SKM-1 (cell line): ENCODE measurements at regions not wholly inside any gene's neighbourhood (a gene's known extent, or its start where the extent isn't known, plus 50 kb on each side); places are given as distances from the start of the nearest gene placed in this dataset.
"Not testable (repeated sequence)": the region's sequence is repeated elsewhere in the genome, so short reads cannot be mapped to it uniquely, and the experiment has no call there.

Source experiments
- DNase-seq: peaks from one replicate; lab custom pipeline; 2025; ENCODE audit not compliant: unreplicated experiment; lab: John Stamatoyannopoulos, UW

DNA sequence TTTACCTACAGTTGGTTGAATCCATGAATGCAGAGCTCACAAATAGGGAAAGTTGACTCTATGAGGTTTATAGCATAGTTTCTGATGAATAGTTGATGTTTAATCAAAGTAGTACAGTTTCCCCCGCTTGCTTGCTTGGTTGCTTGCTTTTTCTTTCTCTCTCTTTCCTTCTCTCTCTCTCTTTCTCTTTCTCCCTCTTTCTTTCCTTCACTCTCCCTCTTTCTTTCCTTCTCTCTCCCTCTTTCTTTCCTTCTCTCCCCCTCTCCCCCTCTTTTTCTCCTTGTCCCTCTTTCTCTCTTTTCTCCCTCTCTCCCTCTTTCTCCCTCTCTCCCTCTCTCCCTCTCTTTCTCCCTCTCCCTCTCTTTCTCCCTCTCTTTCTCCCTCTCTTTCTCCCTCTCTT is 999.9 kb upstream of the CELF4 start:
- no peak for DNase-seq

GRCh38 chr18:38563396-38563980 is 997.9 kb upstream of the CELF4 start:
- no peak for DNase-seq

DNA sequence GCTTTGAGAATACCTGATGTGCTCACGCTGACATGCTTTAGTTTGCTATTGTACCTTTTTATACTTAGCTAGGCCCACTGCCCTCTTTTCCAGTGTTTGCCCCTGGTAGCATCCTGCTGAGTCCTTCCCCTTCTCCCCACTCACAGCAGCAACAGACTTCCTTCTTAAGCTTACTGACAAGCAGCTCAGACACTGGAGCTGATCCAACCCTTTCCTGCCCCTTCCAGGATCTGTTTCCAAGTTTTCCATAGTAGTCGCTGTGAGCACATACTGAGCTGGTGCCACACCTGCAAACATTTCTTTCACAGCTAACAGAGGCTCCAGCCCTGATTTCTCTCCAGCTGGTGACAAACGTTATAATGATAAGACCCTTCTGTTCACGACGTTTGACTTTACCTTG is 991.4 kb upstream of the CELF4 start:
- no peak for DNase-seq

DNA sequence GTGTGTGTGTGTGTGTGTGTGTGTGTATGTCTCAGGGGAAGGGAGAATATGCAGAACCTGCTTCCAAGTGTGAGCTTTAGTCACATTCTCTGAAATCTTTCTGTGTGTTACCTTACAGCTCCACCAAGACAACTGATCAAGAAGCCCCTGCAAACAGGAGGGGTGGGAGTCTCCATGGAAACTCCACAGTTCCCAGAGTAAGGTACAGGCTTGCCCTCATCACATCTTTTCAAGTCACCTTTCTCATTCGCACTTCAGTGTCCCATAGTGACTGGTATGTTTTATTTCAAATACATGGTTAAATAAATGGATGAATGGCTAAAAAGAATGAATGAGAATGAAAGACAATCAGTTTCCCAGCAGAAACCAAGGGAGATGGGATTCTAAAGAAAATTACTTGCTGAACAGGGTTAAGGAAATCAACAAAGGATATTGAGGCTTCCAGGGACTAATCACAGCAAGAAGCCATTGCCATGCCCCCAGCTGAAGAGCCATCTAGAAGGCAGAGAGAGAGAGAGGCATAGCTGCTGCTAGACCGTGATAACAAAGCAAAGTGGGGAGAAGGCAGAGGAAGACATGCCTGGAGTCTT is 987.2 kb upstream of the CELF4 start:
- DNase-seq, result no peak

DNA sequence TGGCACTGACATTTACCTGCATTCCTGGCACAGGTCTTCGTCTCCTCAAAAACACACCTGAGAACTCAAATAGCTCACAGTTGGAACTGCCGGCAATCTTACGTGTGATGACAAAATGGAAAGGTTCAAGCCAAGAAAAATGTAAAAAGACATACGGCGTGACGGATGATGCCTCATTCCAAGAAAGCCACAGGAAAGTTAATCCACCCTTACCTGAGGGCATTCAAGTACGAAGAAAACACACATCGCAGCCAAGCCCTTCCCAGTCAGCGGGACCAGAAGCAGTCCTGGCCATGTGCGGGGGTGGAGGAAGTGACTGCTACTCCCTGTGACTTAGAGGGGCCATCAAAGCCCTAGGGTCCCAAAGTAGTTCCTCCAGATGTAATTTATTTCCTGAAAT is 986.3 kb upstream of the CELF4 start:
- no peak for DNase-seq

DNA sequence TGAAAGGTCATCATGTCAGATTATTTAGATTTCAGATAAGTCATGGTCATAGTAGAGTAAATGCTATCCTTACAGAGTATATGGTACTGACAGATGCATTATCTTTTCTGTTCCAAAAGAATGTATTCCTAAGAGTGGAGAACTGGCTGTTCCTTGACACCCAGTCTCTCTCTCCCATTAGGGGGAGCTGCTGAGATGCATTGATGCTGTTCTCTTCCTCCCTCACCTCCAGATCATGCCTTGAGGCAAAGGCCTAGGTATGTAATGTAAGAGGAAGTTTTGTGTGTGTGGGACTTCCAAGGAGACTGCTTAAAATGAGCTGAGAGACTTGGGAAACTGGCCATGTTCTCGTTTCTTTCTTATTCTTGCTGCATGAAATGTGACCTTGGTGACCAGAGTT is 979.5 kb upstream of the CELF4 start:
- DNase-seq, result no peak

DNA sequence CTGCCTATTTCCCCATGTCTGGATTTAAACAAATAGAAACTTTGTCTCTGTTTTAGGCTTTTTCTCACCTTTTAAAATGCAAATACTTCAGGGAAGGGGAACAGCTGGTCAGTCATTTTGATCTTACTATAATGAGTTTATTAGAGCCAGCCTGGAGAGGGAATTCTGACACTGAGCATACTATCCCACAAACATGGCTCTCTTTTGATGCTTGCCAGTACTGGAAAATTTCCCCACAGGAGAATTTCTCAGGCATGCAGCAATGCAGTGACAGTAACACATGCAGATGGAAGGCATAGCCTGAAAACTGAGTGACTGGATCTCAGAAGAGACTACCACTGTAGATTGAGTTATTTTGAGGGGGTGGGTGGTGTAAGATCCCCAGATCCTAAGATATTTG is 974.3 kb upstream of the CELF4 start:
- no peak for DNase-seq

GRCh38 chr18:38539371-38539770 is 973.8 kb upstream of the CELF4 start:
- no peak for DNase-seq

- DNase-seq, result no peak
Observed at GRCh38 chr18:38534073-38534472, 968.5 kb upstream of the CELF4 start.

DNA sequence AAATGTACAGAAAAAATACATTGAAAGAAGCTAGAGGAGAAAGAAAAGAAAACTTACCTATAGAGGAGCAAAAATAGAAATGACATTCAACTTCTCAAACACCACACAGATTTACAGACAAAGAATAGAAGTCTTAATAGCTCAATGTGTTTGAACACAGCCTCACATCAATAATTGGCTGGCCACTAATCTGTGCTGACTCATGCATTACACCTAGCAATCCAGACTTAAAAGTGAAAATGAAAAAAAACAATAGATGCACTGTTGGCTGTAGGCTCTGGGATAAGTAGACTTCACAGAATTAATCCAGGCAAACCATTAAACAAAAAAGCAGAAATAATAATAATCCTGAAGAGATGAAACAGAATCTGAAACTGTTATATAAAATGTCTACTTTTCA is 961.3 kb upstream of the CELF4 start:
- DNase-seq, result no peak

DNA sequence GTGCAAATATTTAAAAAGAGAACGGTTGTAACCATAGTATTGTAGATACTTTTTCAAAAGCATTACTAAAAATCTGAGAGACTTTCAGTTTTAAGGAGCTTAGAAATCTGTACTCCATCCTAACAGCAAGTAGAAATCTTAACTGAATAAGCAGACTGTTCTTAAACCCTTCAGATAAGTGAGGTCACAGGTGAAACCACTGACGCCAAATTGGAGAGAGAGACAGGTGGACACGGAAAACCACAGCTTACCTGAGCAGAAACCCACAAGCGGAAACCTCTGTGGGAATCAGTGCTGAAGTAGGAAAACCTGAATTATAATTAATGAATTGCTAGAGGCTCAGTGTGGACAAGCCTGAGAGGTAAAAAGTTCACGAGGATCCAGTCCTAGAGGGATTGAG is 959.4 kb upstream of the CELF4 start:
- no peak for DNase-seq

DNA sequence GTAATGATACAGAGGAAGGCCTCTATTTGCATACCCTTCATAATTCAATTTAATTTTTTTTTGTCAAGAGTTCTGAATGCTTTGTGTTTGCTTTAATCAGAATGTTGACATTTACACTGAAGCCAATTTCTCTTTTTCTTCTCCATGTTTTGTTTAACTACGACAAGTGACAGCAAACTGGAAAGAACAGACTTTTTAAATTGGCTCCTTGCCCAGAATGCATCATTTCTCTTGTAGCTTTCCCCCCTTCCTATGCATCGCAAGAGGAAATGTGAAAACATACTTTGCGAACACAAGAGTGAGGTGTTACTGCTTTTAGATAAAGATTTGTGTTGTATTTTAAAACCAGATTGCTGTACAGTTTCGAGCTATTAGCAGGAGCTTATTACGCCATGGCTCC is 955.2 kb upstream of the CELF4 start:
- no peak for DNase-seq

GRCh38 chr18:38502539-38502938 is 936.9 kb upstream of the CELF4 start:
- DNase-seq, result no peak

GRCh38 chr18:38497266-38497665 is 931.7 kb upstream of the CELF4 start:
- no peak for DNase-seq

DNA sequence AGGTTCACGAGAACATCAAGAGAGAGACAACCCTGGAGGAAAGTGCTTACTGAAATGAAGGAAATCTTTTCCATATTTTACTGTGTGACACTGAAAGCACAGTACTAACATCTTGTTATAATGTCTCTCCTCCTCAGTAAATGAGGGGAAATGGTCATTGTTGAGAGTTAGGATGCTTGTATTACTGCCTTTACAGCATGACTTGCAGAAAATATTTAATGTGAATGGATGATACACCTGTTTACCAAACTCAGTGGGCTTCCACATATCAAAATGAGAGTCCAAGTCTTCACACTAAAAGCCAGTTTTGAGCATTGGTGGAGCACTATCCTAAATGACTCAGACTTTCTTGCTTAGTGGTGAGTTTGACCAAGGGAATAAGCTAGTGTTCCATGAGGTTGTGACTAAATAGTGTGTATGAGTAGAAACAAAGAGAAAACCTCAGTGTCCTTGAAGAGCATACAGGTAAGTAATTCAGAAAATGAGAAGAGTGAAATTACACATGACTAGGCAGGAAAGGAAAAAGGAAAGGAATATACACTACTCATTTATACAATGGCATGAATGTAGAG is 930.7 kb upstream of the CELF4 start:
- DNase-seq, result no peak

GRCh38 chr18:38494065-38494464 is 928.5 kb upstream of the CELF4 start:
- no peak for DNase-seq

- no peak for DNase-seq
Observed at GRCh38 chr18:38491195-38491594, 925.6 kb upstream of the CELF4 start.

DNA sequence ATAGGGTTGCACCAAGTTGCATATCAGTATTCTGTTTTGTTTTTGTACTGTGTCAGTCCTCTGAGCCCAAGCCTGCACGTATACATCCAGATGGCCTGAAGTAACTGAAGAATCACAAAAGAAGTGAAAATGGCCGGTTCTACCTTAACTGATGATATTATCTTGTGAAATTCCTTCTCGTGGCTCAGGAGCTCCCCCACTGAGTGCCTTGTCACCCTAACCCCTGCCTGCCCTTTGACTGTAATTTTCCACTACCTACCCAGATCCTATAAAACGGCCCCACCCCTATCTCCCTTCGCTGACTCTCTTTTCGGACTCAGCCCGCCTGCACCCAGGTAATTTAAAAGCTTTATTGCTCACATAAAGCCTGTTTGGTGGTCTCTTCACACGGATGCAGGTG is 924.1 kb upstream of the CELF4 start:
- not testable (repeated sequence) for DNase-seq

GRCh38 chr18:38487521-38487920 is 921.9 kb upstream of the CELF4 start:
- DNase-seq, result no peak

GRCh38 chr18:38483326-38483725 is 917.7 kb upstream of the CELF4 start:
- DNase-seq, result no peak

DNA sequence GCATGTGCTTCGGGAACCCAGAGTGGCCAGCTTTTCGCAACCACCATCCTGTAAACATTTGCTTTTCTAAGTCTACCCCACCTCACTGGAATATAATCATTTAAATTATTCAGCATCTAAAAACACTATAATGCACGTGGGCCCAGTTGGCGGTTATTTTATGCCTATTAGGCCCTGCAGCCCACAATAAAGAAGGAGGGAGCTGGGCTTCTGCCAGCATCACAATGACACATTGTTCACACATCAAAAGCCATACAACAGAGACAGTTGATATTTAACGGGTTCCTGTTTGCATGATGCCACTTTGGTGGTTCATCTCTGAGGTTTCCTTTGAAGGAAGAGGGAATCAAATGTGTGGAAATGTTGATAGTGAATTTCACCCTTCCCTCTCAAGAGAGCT is 916.0 kb upstream of the CELF4 start:
- DNase-seq, result no peak

DNA sequence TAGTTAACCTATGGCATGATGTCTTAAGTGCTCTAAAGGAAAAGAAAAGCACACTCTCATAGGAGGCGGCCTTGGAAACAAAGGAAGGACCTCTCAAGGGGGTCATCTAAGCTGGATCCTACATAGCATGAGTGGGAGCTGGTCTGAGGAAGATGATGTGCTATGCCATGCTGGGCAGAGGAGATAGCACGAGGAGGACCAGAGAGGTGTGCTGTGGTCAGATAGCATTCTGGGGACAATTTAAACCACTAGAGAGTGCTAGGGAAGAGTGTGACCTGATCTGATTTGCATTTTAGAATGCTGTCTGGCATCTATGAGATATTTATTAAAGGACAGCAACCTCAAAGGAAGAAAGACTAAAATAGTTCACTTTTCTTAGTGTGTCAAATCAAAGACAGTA is 910.1 kb upstream of the CELF4 start:
- no peak for DNase-seq

DNA sequence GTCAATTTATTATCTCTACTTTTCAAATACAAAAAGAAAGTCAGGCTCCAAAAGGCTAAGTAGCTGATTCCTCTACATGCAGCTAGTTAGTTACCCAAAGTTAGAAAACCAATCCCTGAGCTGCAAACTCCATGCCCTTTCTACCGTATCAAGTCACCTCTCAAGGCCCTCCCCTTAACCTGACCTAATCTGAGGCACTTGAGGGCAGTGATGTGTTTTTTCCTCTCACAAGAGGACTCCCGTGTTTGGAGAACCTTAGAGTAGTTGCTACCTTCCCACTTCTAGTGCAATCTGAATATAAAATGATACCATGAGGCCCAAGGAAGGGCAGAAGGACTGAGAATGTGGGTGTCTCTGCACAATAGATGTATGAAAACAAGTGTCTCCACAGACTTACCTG is 907.9 kb upstream of the CELF4 start:
- no peak for DNase-seq
